Liver (tissue), 8 donors: ENCODE measurements at regions not wholly inside any gene's neighbourhood (a gene's known extent, or its start where the extent isn't known, plus 50 kb on each side); places are given as distances from the start of the nearest gene placed in this dataset.

Experiments
- DNase-seq: peaks from one replicate; pipeline ENCODE4 v3.0.0-alpha.2; 2017; ENCODE audit warnings: low spot score
- H3K27ac ChIP-seq, 2 donors: one replicate each; pipeline ENCODE4 v1.7.0; 2013; ENCODE audit warnings: inconsistent platforms in 2 of 2, low read length in 2 of 2, control low read depth in 1 of 2, low read depth in 1 of 2, mild to moderate bottlenecking in 1 of 2
- H3K27me3 ChIP-seq, 4 donors: one replicate each; pipeline versions ENCODE4 v1.6.1 to v1.7.0; 2013; ENCODE audit warnings: low read length in 3 of 4, inconsistent platforms in 1 of 4, mild to moderate bottlenecking in 1 of 4, moderate library complexity in 1 of 4; ENCODE audit not compliant: control insufficient read depth in 4 of 4, insufficient read depth in 4 of 4
- H3K36me3 ChIP-seq, 4 donors: one replicate each; pipeline versions ENCODE4 v1.6.1 to v1.7.0; 2013; ENCODE audit warnings: low read length in 3 of 4, mild to moderate bottlenecking in 3 of 4, low read depth in 1 of 4, moderate library complexity in 1 of 4; ENCODE audit not compliant: control insufficient read depth in 4 of 4, insufficient read depth in 3 of 4
- H3K4me1 ChIP-seq, 4 donors: one replicate each; pipeline versions ENCODE4 v1.6.1 to v1.7.0; 2013; ENCODE audit warnings: low read length in 3 of 4, mild to moderate bottlenecking in 3 of 4, moderate library complexity in 1 of 4; ENCODE audit not compliant: control insufficient read depth in 4 of 4, insufficient read depth in 4 of 4
- H3K4me3 ChIP-seq, 3 donors: one replicate each; pipeline versions ENCODE4 v1.6.1 to v1.7.0; 2013; ENCODE audit warnings: low read length in 3 of 3, control low read depth in 1 of 3, low read depth in 1 of 3, mild to moderate bottlenecking in 1 of 3
- H3K9ac ChIP-seq, 2 donors: one replicate each; pipeline ENCODE4 v1.7.0; 2013; ENCODE audit warnings: low read length in 2 of 2, mild to moderate bottlenecking in 2 of 2, moderate library complexity in 2 of 2, control low read depth in 1 of 2, low read depth in 1 of 2
- H3K9me3 ChIP-seq, 4 donors: one replicate each; pipeline versions ENCODE4 v1.6.1 to v1.7.0; 2013; ENCODE audit warnings: low read length in 3 of 4; ENCODE audit not compliant: control insufficient read depth in 4 of 4
- CTCF ChIP-seq: fragments of 150-350 bp; IDR thresholded peaks from 2 replicates; pipeline ENCODE4 v1.5.1; 2017; ENCODE audit warnings: improper control_type of control experiment, low read depth, low read length; ENCODE audit not compliant: missing input control
- EGR1 ChIP-seq, 2 donors: IDR thresholded peaks; 2 replicates each; pipeline ENCODE4 v1.6.1; 2016 to 2018; ENCODE audit warnings: antibody characterized with exemption in 2 of 2, low read depth in 2 of 2
- FOXA1 ChIP-seq: IDR thresholded peaks from 2 replicates; pipeline ENCODE4 v1.6.1; 2016; ENCODE audit warnings: antibody characterized with exemption
- GABPA ChIP-seq, 2 donors: IDR thresholded peaks in 1 of 2; conservative IDR thresholded peaks in 1 of 2; 2 replicates each; pipeline ENCODE4 v1.6.1; 2016; ENCODE audit warnings: antibody characterized with exemption in 2 of 2, mild to moderate bottlenecking in 1 of 2, moderate library complexity in 1 of 2
- HNF4A ChIP-seq, 2 donors: conservative IDR thresholded peaks; 2 replicates each; pipeline ENCODE4 v1.6.1; 2016; ENCODE audit warnings: antibody characterized with exemption in 2 of 2, mild to moderate bottlenecking in 2 of 2
- HNF4G ChIP-seq: IDR thresholded peaks from 2 replicates; pipeline ENCODE4 v1.6.1; 2016; ENCODE audit warnings: antibody characterized with exemption
- MAX ChIP-seq: IDR thresholded peaks from 2 replicates; pipeline ENCODE4 v1.6.1; 2016; ENCODE audit warnings: antibody characterized with exemption
- NR2F2 ChIP-seq: IDR thresholded peaks from 2 replicates; pipeline ENCODE4 v1.6.1; 2016; ENCODE audit warnings: antibody characterized with exemption
- REST ChIP-seq: IDR thresholded peaks from 2 replicates; pipeline ENCODE4 v1.6.1; 2016; ENCODE audit warnings: antibody characterized with exemption, mild to moderate bottlenecking
- RXRA ChIP-seq, 2 donors: IDR thresholded peaks; 2 replicates each; pipeline ENCODE4 v1.6.1; 2017 to 2018; ENCODE audit warnings: antibody characterized with exemption in 2 of 2, mild to moderate bottlenecking in 1 of 2
- SP1 ChIP-seq: IDR thresholded peaks from 2 replicates; pipeline ENCODE4 v1.6.1; 2018; ENCODE audit warnings: antibody characterized with exemption, mild to moderate bottlenecking
- YY1 ChIP-seq: IDR thresholded peaks from 2 replicates; pipeline ENCODE4 v1.6.1; 2016; ENCODE audit warnings: antibody characterized with exemption, mild to moderate bottlenecking
- WGBS: extraction: QIAGEN DNeasy Blood & Tissue Kit; methylation state at CpG from one replicate; pipeline ENCODE4 v1.1.7; 2013; 5-methylcytosine and 5-hydroxymethylcytosine counted together
- TF ChIP-seq, protein P1 (sequence below): IDR thresholded peaks from 2 replicates; pipeline ENCODE4 v1.6.1; 2016; ENCODE audit warnings: antibody characterized with exemption
- donor health status: healthy.
- donor health status: healthy.
- donor health status: healthy.
- donor health status: healthy.
- donor health status: healthy.

DNA sequence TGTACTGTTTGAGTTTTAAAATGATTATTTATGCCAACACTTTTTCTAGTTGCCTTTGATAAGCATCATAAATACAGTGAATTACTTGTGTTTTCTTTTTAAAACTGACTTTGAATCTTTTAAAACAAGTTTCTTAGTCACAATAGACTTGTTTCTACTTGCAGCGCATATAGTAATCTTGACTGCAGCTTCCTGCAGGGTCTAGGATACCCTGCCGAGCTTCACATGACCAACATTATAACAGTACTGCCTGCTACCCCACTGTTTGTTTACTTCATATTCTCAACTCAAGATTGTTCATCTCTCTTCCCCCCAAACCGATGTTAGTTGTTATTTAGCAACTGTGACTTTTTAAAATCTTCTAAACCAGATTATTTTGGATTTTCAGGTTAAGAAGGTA lies 751.3 kb upstream of the NEGR1 start:
- no peaks in the 10 kb centered on the region for H3K9me3 ChIP-seq
- no peaks in the 10 kb centered on the region for H3K27me3 ChIP-seq
- H3K4me1 ChIP-seq: no peaks in the 10 kb centered on the region
- H3K27ac ChIP-seq: no peak overlapping the region
- no peak for DNase-seq
- WGBS: 36% methylated on average over 3 of the region's 3 CpGs
- no peak overlapping the region for H3K4me3 ChIP-seq
- TF ChIP-seq FOXA1 (no peak), EGR1 (IDR thresholded peaks at IDR 0.05; ENCODE audit: low read depth in 2 of 2) (no peak), SP1 (no peak), HNF4G (no peak), GABPA (IDR thresholded peaks at IDR 0.05 in 1 of 2, conservative IDR thresholded peaks at IDR 0.05 in 1 of 2) (no peak)
- TF ChIP-seq, protein P1, sequence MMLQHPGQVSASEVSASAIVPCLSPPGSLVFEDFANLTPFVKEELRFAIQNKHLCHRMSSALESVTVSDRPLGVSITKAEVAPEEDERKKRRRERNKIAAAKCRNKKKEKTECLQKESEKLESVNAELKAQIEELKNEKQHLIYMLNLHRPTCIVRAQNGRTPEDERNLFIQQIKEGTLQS: no peak
- H3K9ac ChIP-seq: no peak overlapping the region
- H3K36me3 ChIP-seq: no peaks in the 10 kb centered on the region

DNA sequence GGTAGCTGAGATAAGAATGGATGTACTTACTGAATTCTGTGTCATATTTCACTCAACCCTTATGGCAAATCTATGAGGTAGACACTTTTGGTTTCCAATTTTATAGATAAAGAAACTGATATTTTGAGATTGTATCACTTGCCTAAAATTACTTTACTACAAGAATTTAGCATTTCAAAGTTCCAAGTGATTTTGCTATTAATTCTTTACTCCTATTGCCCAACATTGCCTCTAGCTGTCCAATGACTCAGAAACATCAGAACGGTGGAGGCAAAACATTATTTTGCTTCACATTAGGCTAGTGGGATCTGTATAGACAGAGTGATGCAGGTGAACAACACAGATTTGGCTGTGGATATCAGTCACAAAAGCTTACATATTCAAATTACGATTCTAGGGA lies 747.2 kb upstream of the NEGR1 start:
- no peaks in the 10 kb centered on the region for H3K36me3 ChIP-seq
- TF ChIP-seq REST (no peak), MAX (no peak), HNF4G (no peak), EGR1 (IDR thresholded peaks at IDR 0.05; ENCODE audit: low read depth in 2 of 2) (no peak), FOXA1 (no peak), RXRA (IDR thresholded peaks at IDR 0.05) (no peak), SP1 (no peak)
- no peak for DNase-seq
- no peak overlapping the region for H3K4me3 ChIP-seq
- no peaks in the 10 kb centered on the region for H3K27me3 ChIP-seq
- 68% methylated on average over 2 of the region's 2 CpGs for WGBS
- H3K9ac ChIP-seq: no peak overlapping the region
- no peak overlapping the region for H3K27ac ChIP-seq
- H3K4me1 ChIP-seq: no peaks in the 10 kb centered on the region
- H3K9me3 ChIP-seq: no peaks in the 10 kb centered on the region

GRCh38 chr1:73026114-73026513 lies 743.8 kb upstream of the NEGR1 start:
- Histone ChIP-seq H3K9me3 (no peaks in the 10 kb centered on the region), H3K9ac (no peak overlapping the region), H3K36me3 (no peaks in the 10 kb centered on the region), H3K4me1 (no peaks in the 10 kb centered on the region), H3K27me3 (no peaks in the 10 kb centered on the region), H3K27ac (no peak overlapping the region), H3K4me3 (no peak overlapping the region)
- 75% methylated on average over 4 of the region's 4 CpGs for WGBS
- TF ChIP-seq CTCF: no peak
- TF ChIP-seq SP1: no peak
- TF ChIP-seq HNF4A (conservative IDR thresholded peaks at IDR 0.05): no peak
- no peak for TF ChIP-seq YY1
- TF ChIP-seq REST: no peak
- TF ChIP-seq GABPA (IDR thresholded peaks at IDR 0.05 in 1 of 2, conservative IDR thresholded peaks at IDR 0.05 in 1 of 2): no peak
- no peak for TF ChIP-seq RXRA (IDR thresholded peaks at IDR 0.05)
- TF ChIP-seq HNF4G: no peak
- no peak for TF ChIP-seq NR2F2
- no peak for DNase-seq
